AG04449 (cell line): ENCODE measurements at regions not wholly inside any gene's neighbourhood (a gene's known extent, or its start where the extent isn't known, plus 50 kb on each side); places are given as distances from the start of the nearest gene placed in this dataset.

Source experiments
- CTCF ChIA-PET: fragments of 350-600 bp; formaldehyde crosslinking; extraction: SDS; loops from one replicate; lab custom pipeline; 2021; ENCODE audit warnings: antibody characterized with exemption; lab: Yijun Ruan, JAX
- POLR2A ChIA-PET: fragments of 400-600, 350-600 bp; formaldehyde crosslinking; extraction: SDS; loops from one replicate; lab custom pipeline; 2020; ENCODE audit warnings: antibody characterized with exemption, inconsistent platforms; lab: Yijun Ruan, JAX
- DNase-seq: peaks from one replicate; pipeline ENCODE4 v3.0.0-alpha.2; 2010; ENCODE audit warnings: low read depth, low spot score
- H3K4me3 ChIP-seq: 2 replicates; pipeline ENCODE4 v1.5.1; 2011; ENCODE audit warnings: low read depth, mild to moderate bottlenecking, control low read depth, low read length
- CTCF ChIP-seq: IDR thresholded peaks from one replicate; pipeline ENCODE4 v1.5.1; 2011; ENCODE audit warnings: mild to moderate bottlenecking, moderate library complexity, low read length, control low read depth, inconsistent platforms; ENCODE audit not compliant: insufficient read depth; ENCODE audit errors: missing control alignments

- no peak overlapping the region for H3K4me3 ChIP-seq
- CTCF ChIA-PET, result interaction anchor here (2.2 kb wide), 1 partner anchor 56 kb away, joined by 13 read pairs; no protein-coding TSS in a partner anchor
- no peak for DNase-seq
- no peak for TF ChIP-seq CTCF
- POLR2A ChIA-PET, result no interaction called here
These were observed 74.7 kb downstream of the PRORP start for GRCh38 chr14:35197015-35197414.

GRCh38 chr14:35201066-35201465 lies 78.7 kb downstream of the PRORP start:
- no peak for TF ChIP-seq CTCF
- H3K4me3 ChIP-seq, result no peak overlapping the region
- CTCF ChIA-PET, result interaction anchor here (0.7 to 2.6 kb wide), 2 partner anchors 14 to 190 kb away, joined by 3 to 11 read pairs; no protein-coding TSS in a partner anchor
- no peak for DNase-seq
- POLR2A ChIA-PET, result no interaction called here

- H3K4me3 ChIP-seq, result no peak overlapping the region
- no peak for TF ChIP-seq CTCF
- ChIA-PET POLR2A (no interaction called here), CTCF (interaction anchor here (1.0 to 2.6 kb wide), 5 partner anchors 11 to 61 kb away, joined by 3 to 11 read pairs (median 5); no protein-coding TSS in a partner anchor)
- no peak for DNase-seq
These were observed 79.8 kb downstream of the PRORP start for GRCh38 chr14:35202195-35202594.

GRCh38 chr14:35205737-35206136 lies 83.4 kb downstream of the PRORP start:
- CTCF ChIA-PET, result interaction anchor here (0.9 kb wide), 1 partner anchor 9 kb away, joined by 5 read pairs; no protein-coding TSS in a partner anchor
- no peak for TF ChIP-seq CTCF
- POLR2A ChIA-PET, result no interaction called here
- DNase-seq, result no peak
- no peak overlapping the region for H3K4me3 ChIP-seq

GRCh38 chr14:35211067-35211466 lies 81.1 kb upstream of the PSMA6 start:
- TF ChIP-seq CTCF, result no peak
- H3K4me3 ChIP-seq, result no peak overlapping the region
- DNase-seq, result no peak
- ChIA-PET POLR2A (no interaction called here), CTCF (interaction anchor here (1.0 to 1.1 kb wide), 2 partner anchors 203 to 204 kb away, joined by 3 to 4 read pairs; no protein-coding TSS in a partner anchor)

- TF ChIP-seq CTCF, result no peak
- DNase-seq, result no peak
- H3K4me3 ChIP-seq, result no peak overlapping the region
- ChIA-PET POLR2A (no interaction called here), CTCF (interaction anchor here (1.0 to 4.8 kb wide), 9 partner anchors 10 to 475 kb away, joined by 4 to 75 read pairs (median 6); partner anchors contain the start of gene NFKBIA)
These were observed 79.6 kb upstream of the PSMA6 start for GRCh38 chr14:35212471-35213142.
